GM06990 (cell line): ENCODE measurements at regions not wholly inside any gene's neighbourhood (a gene's known extent, or its start where the extent isn't known, plus 50 kb on each side); places are given as distances from the start of the nearest gene placed in this dataset.

ENCODE experiments used
- DNase-seq: peaks from one replicate; pipeline ENCODE4 v3.0.0-alpha.2; 2011; ENCODE audit not compliant: insufficient read length; ENCODE audit errors: extremely low read depth
- H3K27me3 ChIP-seq: replicated peaks from 2 replicates; pipeline ENCODE4 v1.6.0; 2011; ENCODE audit warnings: low read length; ENCODE audit not compliant: control insufficient read depth, insufficient read depth
- H3K36me3 ChIP-seq: 2 replicates; pipeline ENCODE4 v1.5.1; 2011; ENCODE audit warnings: low read length; ENCODE audit not compliant: control insufficient read depth, insufficient read depth
- H3K4me3 ChIP-seq: replicated peaks from 2 replicates; pipeline ENCODE4 v1.5.1; 2011; ENCODE audit warnings: low read depth, mild to moderate bottlenecking, control low read depth, low read length
- CTCF ChIP-seq: IDR thresholded peaks from 2 replicates; pipeline ENCODE4 v1.5.1; 2011; ENCODE audit warnings: low read length, control low read depth, mild to moderate bottlenecking, inconsistent platforms; ENCODE audit not compliant: insufficient read depth, poor library complexity, severe bottlenecking

DNA sequence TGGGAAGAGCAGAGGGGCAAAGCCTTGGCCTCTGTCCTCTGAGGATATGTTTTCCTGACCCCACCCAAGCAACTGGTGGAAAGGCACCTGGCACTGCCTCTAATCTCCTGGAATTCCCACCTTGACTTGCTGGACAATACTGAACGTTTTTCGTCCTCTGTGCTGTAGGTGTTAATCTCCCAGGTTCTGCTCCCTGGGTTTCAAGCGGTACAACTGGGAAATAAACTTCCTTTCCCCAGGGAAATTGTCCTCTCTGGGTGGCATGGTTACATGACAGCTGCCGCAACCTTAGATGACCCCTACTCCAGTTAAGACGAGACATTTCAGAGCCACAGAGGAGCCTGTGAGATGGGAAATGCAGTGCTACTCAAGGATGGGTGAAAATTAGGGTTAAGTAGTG is 57.3 kb upstream of the BCAR3 start:
- DNase-seq, result no peak
- no peak overlapping the region for H3K4me3 ChIP-seq
- no peaks in the 10 kb centered on the region for H3K27me3 ChIP-seq
- TF ChIP-seq CTCF, result no peak
- H3K36me3 ChIP-seq, result no peaks in the 10 kb centered on the region

DNA sequence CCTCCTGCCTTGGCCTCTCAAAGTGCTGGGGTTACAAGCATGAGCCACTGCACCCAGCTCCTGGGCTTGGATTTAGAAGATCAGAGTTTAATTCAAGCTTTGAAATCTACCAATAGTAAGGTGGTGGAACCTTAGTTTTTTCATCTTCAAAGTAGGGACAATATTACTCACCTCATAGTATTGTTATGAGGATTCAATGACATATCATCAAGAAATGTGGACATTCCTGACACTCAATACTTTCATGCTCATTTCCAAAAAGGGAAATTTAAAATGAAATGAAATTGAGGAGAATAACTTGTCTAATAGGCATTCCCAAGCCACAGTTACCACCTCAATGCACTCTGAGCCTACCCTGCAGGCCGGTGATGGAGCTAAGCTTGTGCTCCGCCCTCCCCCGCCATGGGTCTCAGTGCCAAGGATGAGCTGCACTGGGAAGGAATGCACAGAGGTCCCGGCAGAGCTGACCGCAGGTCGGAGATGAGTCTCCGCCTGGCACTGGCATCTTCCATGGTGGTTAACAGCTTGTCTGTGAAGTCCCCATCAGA is 56.5 kb upstream of the BCAR3 start:
- DNase-seq, result no peak

DNA sequence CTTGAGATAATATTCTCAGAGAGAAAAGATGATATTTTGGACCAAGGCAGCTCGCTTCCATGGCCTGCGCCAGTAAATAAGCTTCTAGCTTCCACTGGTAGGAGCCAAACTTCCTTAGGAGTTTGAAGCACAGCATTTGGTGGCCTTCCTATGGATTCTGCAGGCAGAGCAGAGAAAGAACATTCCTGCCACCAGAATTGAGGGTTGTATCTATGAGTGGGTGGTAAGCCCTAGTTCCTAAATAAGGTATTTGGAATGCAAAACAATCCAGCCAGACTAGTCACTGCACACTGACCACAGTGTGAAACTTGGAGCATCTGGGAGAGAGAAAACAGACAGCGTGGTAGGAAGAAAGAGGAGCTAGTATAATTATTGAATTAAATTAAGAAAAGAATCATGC is 54.1 kb upstream of the BCAR3 start:
- no peak overlapping the region for H3K4me3 ChIP-seq
- no peaks in the 10 kb centered on the region for H3K27me3 ChIP-seq
- H3K36me3 ChIP-seq, result no peaks in the 10 kb centered on the region
- TF ChIP-seq CTCF, result no peak
- DNase-seq, result no peak

More for the DNA sequence above, 56.5 kb upstream of the BCAR3 start:
- Histone ChIP-seq H3K27me3 (no peaks in the 10 kb centered on the region), H3K4me3 (no peak overlapping the region), H3K36me3 (no peaks in the 10 kb centered on the region)
- TF ChIP-seq CTCF, result no peak

GRCh38 chr1:93734999-93735398 is 53.4 kb upstream of the BCAR3 start:
- DNase-seq, result no peak

DNA sequence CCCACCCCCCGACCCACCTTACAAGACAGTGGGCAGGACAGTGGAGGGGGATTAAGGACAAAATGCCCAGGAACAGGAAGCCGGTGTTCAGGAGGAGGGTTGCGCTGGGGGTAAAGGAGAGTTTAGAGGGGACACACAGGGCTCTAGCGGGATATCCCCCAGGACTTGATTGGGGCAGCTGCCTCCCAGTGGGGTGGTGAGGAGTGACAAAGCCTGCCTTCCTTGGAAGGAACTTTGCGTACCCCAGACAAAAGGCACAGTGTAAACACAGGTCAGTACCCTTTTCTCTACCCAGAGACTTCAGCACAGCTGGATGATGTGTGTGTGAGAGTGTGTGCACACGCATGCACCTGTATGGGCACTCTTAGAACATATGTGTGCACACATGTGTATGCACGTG is 51.7 kb upstream of the BCAR3 start:
- DNase-seq, result no peak
- Histone ChIP-seq H3K36me3 (no peaks in the 10 kb centered on the region), H3K27me3 (no peaks in the 10 kb centered on the region), H3K4me3 (no peak overlapping the region)
- TF ChIP-seq CTCF, result no peak

More at GRCh38 chr1:93734999-93735398, 53.4 kb upstream of the BCAR3 start:
- Histone ChIP-seq H3K36me3 (no peaks in the 10 kb centered on the region), H3K4me3 (no peak overlapping the region), H3K27me3 (no peaks in the 10 kb centered on the region)
- TF ChIP-seq CTCF, result peak; percentile 68

- no peaks in the 10 kb centered on the region for H3K27me3 ChIP-seq
- TF ChIP-seq CTCF, result peak; percentile 29
- H3K4me3 ChIP-seq, result no peak overlapping the region
- DNase-seq, result no peak
- H3K36me3 ChIP-seq, result no peaks in the 10 kb centered on the region
Measured at GRCh38 chr1:93732514-93732913, 50.9 kb upstream of the BCAR3 start.
